GM18520 (cell line): ENCODE measurements at regions not wholly inside any gene's neighbourhood (a gene's known extent, or its start where the extent isn't known, plus 50 kb on each side); places are given as distances from the start of the nearest gene placed in this dataset.

Experiments
- ATAC-seq: cut with Tn5 transposase; IDR thresholded peaks from one replicate; pipeline ENCODE4 v1.9.1; 2021; ENCODE audit not compliant: unreplicated experiment

- no peak for ATAC-seq
Measured at GRCh38 chr6:95071464-95071863, 505.9 kb upstream of the MANEA start.

- no peak for ATAC-seq
Measured at GRCh38 chr6:95078457-95078856, 498.9 kb upstream of the MANEA start.

GRCh38 chr6:95081231-95081630, 496.1 kb upstream of the MANEA start:
- ATAC-seq, result no peak

GRCh38 chr6:95081949-95082348, 495.4 kb upstream of the MANEA start:
- no peak for ATAC-seq

GRCh38 chr6:95083506-95083905, 493.8 kb upstream of the MANEA start:
- no peak for ATAC-seq

GRCh38 chr6:95084867-95085266, 492.5 kb upstream of the MANEA start:
- ATAC-seq, result no peak

GRCh38 chr6:95087394-95088097, 489.8 kb upstream of the MANEA start:
- no peak for ATAC-seq

GRCh38 chr6:95091823-95092436, 485.4 kb upstream of the MANEA start:
- peak; percentile 70 for ATAC-seq

- no peak for ATAC-seq
Measured at GRCh38 chr6:95093154-95093553, 484.2 kb upstream of the MANEA start.

- ATAC-seq, result no peak
Measured at GRCh38 chr6:95094751-95095663, 482.3 kb upstream of the MANEA start.

- ATAC-seq, result no peak
Measured at GRCh38 chr6:95095855-95096254, 481.5 kb upstream of the MANEA start.

- no peak for ATAC-seq
Measured at GRCh38 chr6:95099410-95099809, 477.9 kb upstream of the MANEA start.

GRCh38 chr6:95109212-95109611, 468.1 kb upstream of the MANEA start:
- ATAC-seq, result no peak

GRCh38 chr6:95110767-95111166, 466.6 kb upstream of the MANEA start:
- ATAC-seq, result no peak

- no peak for ATAC-seq
Measured at GRCh38 chr6:95117236-95117635, 460.1 kb upstream of the MANEA start.

GRCh38 chr6:95119927-95120326, 457.4 kb upstream of the MANEA start:
- no peak for ATAC-seq

GRCh38 chr6:95120984-95121383, 456.4 kb upstream of the MANEA start:
- no peak for ATAC-seq

- no peak for ATAC-seq
Measured at GRCh38 chr6:95127261-95127660, 450.1 kb upstream of the MANEA start.

GRCh38 chr6:95128439-95128838, 448.9 kb upstream of the MANEA start:
- no peak for ATAC-seq

GRCh38 chr6:95128947-95129346, 448.4 kb upstream of the MANEA start:
- no peak for ATAC-seq

- ATAC-seq, result no peak
Measured at GRCh38 chr6:95133578-95133977, 443.8 kb upstream of the MANEA start.

GRCh38 chr6:95135182-95135581, 442.2 kb upstream of the MANEA start:
- ATAC-seq, result no peak
